Epithelial cell of esophagus (primary cell): ENCODE measurements at regions not wholly inside any gene's neighbourhood (a gene's known extent, or its start where the extent isn't known, plus 50 kb on each side); places are given as distances from the start of the nearest gene placed in this dataset.

ENCODE experiments used
- DNase-seq: peaks from one replicate; pipeline ENCODE4 v3.0.0; 2010; ENCODE audit warnings: low read depth
- H3K4me3 ChIP-seq: 2 replicates; pipeline ENCODE4 v1.5.1; 2011; ENCODE audit warnings: mild to moderate bottlenecking, low read length, control low read depth
- CTCF ChIP-seq: IDR thresholded peaks from 2 replicates; pipeline ENCODE4 v1.5.1; 2011; ENCODE audit warnings: low read depth, mild to moderate bottlenecking, low read length, control low read depth, inconsistent platforms; ENCODE audit not compliant: insufficient read depth; ENCODE audit errors: missing control alignments

DNA sequence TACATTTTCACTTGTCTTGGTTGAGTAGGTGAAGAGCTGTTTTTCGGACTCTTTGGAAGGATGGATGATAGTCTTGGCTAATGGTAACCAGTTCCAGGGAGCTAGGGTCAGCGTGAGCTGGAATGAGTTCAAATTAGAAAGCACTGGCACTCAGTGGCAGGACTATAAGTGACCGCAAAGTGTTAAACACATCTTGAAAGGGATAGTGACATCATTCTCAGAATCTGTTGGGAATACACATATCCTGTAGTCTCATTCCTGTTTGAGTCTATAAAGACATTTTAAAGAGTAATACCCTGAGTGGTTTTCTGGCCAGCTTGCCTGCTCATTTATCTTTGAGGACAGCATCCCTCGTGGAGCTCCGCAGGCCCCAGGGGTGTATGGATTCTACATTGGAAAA, 56.7 kb upstream of the TMEM248 start:
- TF ChIP-seq CTCF, result no peak
- DNase-seq, result no peak
- no peak overlapping the region for H3K4me3 ChIP-seq

DNA sequence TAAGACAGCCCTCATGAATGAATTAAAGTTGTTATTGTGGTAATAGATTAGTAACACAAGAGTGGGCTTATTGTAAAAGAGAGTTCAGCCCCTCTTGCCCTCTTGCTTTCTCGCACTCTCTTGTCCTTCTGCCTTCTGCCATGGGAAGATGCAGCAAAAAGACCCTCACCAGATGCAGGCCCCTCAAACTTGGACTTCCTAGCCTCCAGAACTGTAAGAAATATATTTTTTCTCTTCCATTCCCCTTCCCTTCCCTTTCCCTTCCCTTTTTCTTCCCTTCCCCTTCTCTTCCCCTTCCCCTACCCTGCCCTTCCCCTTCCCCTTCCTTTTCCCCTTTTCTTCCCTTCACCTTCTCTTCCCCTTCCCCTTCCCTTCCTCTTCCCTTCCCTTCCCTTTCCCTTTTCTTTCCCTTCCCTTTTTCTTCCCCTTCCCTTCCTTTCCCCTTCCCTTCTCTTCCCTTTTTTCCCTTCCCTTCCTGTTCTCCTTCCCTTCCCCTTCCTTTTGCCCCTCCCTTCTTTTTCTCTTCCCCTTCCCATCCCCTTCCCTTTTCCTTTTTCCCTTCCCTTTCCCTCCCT, 55.6 kb upstream of the TMEM248 start:
- H3K4me3 ChIP-seq, result no peak overlapping the region
- no peak for DNase-seq
- TF ChIP-seq CTCF, result no peak

- no peak overlapping the region for H3K4me3 ChIP-seq
- TF ChIP-seq CTCF, result no peak
- peak; percentile 68 for DNase-seq
Measured at GRCh38 chr7:66867198-66867790, 53.7 kb upstream of the TMEM248 start.

DNA sequence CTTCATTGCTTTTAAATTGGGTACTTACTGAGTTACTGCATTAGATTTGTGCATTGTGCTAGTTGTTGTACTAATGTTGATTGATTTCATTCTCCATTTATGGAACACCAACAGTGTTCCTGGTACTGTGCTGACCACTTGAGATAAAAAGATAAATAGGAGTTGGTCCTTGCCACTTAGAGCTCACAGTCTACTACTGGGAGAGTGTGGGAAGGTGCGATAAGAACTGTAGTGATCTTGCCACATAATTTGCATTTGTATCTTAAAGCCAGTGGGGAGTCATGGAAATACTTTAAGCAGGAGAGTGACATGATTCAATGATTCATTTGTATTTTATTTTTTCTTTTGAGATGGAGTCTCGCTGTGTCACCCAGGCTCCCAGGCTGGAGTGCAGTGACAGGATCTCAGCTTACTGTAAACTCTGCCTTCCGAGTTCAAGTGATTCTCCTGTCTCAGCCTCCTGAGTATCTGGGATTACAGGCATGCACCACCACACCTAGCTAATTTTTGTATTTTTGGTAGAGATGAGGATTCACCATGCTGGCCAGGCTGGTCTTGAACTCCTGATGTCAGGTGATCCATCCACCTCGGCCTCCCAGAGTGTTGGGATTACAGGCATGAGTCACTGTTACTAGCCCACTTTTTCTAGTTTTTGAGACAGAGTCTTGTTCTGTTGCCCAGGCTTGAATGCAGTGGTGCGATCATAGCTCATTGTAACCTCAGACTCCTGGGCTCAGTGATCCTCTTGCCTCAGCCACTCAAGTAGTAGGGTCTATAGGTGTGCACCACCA, 51.2 kb upstream of the TMEM248 start:
- TF ChIP-seq CTCF, result no peak
- DNase-seq, result no peak
- no peak overlapping the region for H3K4me3 ChIP-seq

DNA sequence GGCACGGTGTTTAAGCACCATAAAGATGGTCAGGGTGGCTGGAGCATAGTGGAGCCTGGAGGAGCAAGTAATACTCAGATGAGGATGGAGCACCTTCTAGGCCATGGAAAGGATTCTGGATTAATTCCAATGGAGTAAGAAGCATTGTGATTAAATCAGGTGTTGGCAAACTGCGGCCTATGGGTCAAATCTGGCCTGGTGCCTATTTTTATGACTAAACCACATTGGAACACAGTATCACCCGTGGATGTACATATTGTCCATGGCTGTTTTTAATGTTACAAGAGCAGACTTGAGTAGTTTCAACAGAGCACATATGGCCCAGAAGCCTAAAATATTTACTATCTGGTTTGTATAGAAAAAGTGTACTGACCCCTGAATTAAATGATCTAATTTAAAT, 49.9 kb upstream of the TMEM248 start:
- peak; percentile 70 for DNase-seq
- no peak for TF ChIP-seq CTCF
- no peak overlapping the region for H3K4me3 ChIP-seq
